ENCODE measurements at regions not wholly inside any gene's neighbourhood (a gene's known extent, or its start where the extent isn't known, plus 50 kb on each side); places are given as distances from the start of the nearest gene placed in this dataset.

- DNase-seq (ENCODE audit: low read depth): no peak
Measured at GRCh38 chr3:104635872-104636580, 730.7 kb upstream of the ALCAM start.

GRCh38 chr3:104642827-104643226 lies 723.9 kb upstream of the ALCAM start:
- DNase-seq (ENCODE audit: low read depth): no peak

- DNase-seq (ENCODE audit: low read depth): no peak
Measured at GRCh38 chr3:104646196-104646595, 720.5 kb upstream of the ALCAM start.

- no peak for DNase-seq (ENCODE audit: low read depth)
Measured at GRCh38 chr3:104648823-104649222, 717.9 kb upstream of the ALCAM start.

GRCh38 chr3:104669083-104669482 lies 697.6 kb upstream of the ALCAM start:
- DNase-seq (ENCODE audit: low read depth): no peak

- DNase-seq (ENCODE audit: low read depth): no peak
Measured at GRCh38 chr3:104672331-104672730, 694.4 kb upstream of the ALCAM start.

- no peak for DNase-seq (ENCODE audit: low read depth)
Measured at GRCh38 chr3:104673981-104674380, 692.7 kb upstream of the ALCAM start.

- DNase-seq (ENCODE audit: low read depth): no peak
Measured at GRCh38 chr3:104676241-104676640, 690.5 kb upstream of the ALCAM start.

- DNase-seq (ENCODE audit: low read depth): no peak
Measured at GRCh38 chr3:104677932-104678331, 688.8 kb upstream of the ALCAM start.

GRCh38 chr3:104685492-104685891 lies 681.2 kb upstream of the ALCAM start:
- DNase-seq (ENCODE audit: low read depth): no peak

- no peak for DNase-seq (ENCODE audit: low read depth)
Measured at GRCh38 chr3:104687362-104687761, 679.3 kb upstream of the ALCAM start.

GRCh38 chr3:104696470-104696869 lies 670.2 kb upstream of the ALCAM start:
- DNase-seq (ENCODE audit: low read depth): no peak

- DNase-seq (ENCODE audit: low read depth): no peak
Measured at GRCh38 chr3:104711406-104711805, 655.3 kb upstream of the ALCAM start.

GRCh38 chr3:104715972-104716371 lies 650.7 kb upstream of the ALCAM start:
- no peak for DNase-seq (ENCODE audit: low read depth)

GRCh38 chr3:104717828-104718196 lies 648.9 kb upstream of the ALCAM start:
- no peak for DNase-seq (ENCODE audit: low read depth)

GRCh38 chr3:104723000-104723399 lies 643.7 kb upstream of the ALCAM start:
- no peak for DNase-seq (ENCODE audit: low read depth)

GRCh38 chr3:104731074-104731473 lies 635.6 kb upstream of the ALCAM start:
- DNase-seq (ENCODE audit: low read depth): no peak

- DNase-seq (ENCODE audit: low read depth): no peak
Measured at GRCh38 chr3:104734627-104735026, 632.1 kb upstream of the ALCAM start.

GRCh38 chr3:104735691-104736090 lies 631.0 kb upstream of the ALCAM start:
- no peak for DNase-seq (ENCODE audit: low read depth)

- DNase-seq (ENCODE audit: low read depth): no peak
Measured at GRCh38 chr3:104738271-104738670, 628.4 kb upstream of the ALCAM start.

- no peak for DNase-seq (ENCODE audit: low read depth)
Measured at GRCh38 chr3:104740874-104741379, 625.8 kb upstream of the ALCAM start.

GRCh38 chr3:104742044-104742443 lies 624.7 kb upstream of the ALCAM start:
- no peak for DNase-seq (ENCODE audit: low read depth)

GRCh38 chr3:104745313-104745712 lies 621.4 kb upstream of the ALCAM start:
- DNase-seq (ENCODE audit: low read depth): no peak

- DNase-seq (ENCODE audit: low read depth): no peak
Measured at GRCh38 chr3:104746056-104746455, 620.7 kb upstream of the ALCAM start.

All from stimulated activated CD8-positive, alpha-beta memory T cell treated with anti-CD3 and anti-CD28 coated beads, Interleukin-4, amount 100 ng/mL, for 24 hours (primary cell).